HG03108 (cell line): ENCODE measurements at regions not wholly inside any gene's neighbourhood (a gene's known extent, or its start where the extent isn't known, plus 50 kb on each side); places are given as distances from the start of the nearest gene placed in this dataset.
"Not testable (repeated sequence)": the region's sequence is repeated elsewhere in the genome, so short reads cannot be mapped to it uniquely, and the experiment has no call there.

ENCODE experiments used
- ATAC-seq: cut with Tn5 transposase; IDR thresholded peaks from one replicate; pipeline ENCODE4 v1.9.1; 2021; ENCODE audit warnings: moderate library complexity; ENCODE audit not compliant: unreplicated experiment

DNA sequence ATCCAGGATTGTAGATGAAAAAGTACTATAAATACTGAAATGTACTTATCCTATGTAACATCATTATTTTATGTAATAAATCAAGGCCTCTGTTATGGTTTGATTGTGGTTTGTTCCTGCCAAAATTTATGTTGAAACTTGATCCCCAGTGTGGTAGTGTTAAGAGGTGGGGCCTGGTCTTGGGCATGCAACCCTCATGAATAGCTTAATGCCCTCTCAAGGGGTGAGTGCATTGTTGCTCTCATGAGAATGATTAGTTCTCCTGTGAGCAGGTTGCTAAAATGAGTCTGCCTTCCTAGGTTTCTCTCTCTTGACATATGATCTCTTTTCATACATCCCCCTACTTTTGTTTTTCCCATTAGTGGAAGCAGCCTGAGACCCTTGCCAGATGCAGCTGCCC, 915.4 kb downstream of the TSN start:
- ATAC-seq = no peak

GRCh38 chr2:122680662-122681061, 925.2 kb downstream of the TSN start:
- ATAC-seq = no peak

DNA sequence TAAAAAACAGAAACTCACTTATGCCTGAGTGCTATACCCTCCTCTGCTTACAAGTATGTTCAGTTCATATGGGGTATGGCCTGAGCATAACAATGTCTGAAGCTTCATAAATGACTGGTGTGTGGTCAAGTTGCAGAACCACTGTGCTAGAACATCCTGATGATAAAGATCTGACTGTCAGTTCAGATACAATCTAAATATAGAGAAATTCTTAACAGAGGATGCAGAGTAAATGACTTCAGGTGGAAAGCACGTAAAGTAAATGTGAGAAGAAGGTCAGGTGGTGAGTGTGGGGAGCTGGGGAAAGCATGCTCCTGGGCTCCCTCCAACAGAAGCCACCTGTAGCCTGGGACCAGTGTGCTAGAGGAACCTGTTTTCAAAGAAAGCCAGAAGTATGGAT, 926.2 kb downstream of the TSN start:
- no peak for ATAC-seq

- ATAC-seq = no peak
These were observed 926.9 kb downstream of the TSN start for GRCh38 chr2:122682356-122682755.

GRCh38 chr2:122683018-122683417, 927.6 kb downstream of the TSN start:
- ATAC-seq = no peak

DNA sequence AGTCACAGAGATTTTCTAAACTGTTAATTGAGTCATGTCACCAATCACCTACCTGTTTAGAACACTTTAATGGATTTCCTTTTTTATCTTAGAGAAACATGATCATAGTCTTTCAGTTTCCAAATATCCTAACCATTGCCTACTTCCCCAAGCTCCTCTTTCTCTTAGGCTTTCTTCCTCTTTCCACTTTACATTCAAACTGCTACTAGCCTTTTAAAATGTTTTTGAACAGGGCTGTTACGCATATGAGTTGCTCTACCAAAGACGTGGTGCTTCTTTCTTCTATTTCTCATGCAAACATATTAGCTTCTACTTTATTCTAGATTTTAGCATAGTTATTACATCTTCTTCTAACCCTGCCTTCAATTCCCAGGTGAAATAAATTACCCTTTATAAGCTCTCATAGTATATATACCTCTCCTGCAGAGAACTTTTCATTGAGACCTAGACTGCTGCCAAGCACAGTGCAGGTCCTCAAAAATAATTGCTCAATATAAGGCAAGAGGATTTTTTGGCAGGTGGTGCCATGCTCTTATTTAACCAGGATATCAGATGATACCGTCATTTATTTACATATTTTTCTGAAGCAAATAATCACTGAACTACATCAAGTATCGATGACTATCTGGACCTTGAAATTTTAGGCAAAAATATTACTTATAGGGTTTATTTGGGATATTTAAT, 937.1 kb downstream of the TSN start:
- no peak for ATAC-seq

DNA sequence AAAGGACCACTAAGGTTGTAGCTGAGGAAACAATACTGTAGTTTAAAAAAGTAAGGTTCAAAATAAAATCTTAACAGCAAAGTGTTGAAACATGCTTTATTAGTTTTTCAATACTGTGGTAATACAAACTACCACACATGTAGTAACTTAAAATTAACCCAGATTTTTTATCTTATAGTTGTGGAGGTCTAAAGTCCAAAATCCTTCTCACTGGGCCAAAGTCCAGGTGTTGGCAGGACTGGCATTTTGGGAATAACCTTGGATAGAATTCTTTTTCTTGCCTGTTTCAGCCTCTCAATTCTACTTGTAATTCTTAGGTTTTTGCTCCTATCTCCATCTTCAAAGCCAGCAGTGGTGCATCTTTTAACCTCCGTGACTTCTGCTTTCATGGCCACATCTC, 942.0 kb downstream of the TSN start:
- no peak for ATAC-seq

- ATAC-seq = no peak
These were observed 948.2 kb downstream of the TSN start for GRCh38 chr2:122703676-122704075.

GRCh38 chr2:122704109-122704563, 948.7 kb downstream of the TSN start:
- ATAC-seq = no peak

- ATAC-seq = no peak
These were observed 950.3 kb downstream of the TSN start for GRCh38 chr2:122705746-122706145.

DNA sequence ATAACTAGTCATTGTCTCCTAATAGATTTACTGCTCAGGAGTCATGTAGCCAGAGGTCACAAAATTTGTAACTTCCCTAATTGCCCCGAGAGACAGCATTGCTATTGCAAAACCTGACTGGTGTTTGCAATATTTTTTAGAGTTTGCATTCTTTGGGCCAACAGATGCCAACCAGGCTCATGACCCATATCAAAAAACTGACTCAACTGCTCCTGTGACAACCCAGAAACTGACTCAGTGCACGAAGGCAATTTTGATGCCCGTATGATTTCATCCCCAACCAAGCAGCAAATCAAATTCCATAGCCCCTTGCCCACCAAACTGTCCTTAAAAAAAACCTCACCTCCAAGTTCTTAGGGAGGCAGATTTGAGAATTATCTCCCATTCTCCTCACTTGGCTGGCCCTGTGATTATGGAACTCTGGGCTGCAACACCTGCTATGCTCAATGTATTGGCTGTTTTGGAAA, 951.3 kb downstream of the TSN start:
- no peak for ATAC-seq

DNA sequence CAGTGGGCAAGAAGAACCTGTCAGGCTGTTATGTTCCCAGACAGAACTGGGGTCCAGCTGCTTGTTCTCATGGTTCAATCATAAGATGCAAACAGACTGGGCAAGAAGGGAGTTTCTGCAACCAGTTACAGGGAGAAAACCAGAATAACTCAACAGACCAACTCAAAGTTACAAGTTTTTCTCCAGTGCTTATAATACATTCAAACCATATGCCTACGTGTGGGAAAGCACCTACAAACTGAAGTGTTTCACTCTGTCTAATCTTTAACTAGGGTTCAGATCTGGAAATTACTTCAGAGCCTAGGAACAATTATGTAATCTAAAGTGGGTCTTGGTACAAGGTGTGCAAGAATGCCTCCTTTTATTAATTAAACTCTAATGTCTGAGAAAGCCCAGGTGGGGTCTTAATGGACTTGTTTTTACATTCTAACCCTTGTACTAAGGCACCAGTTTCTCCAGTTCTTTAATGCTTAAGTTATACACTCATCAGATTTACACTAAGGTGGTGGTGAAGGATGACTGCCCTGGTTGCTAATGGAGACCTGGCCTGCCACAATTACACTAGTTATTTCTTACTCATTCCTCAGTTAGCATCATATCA, 951.9 kb downstream of the TSN start:
- no peak for ATAC-seq

DNA sequence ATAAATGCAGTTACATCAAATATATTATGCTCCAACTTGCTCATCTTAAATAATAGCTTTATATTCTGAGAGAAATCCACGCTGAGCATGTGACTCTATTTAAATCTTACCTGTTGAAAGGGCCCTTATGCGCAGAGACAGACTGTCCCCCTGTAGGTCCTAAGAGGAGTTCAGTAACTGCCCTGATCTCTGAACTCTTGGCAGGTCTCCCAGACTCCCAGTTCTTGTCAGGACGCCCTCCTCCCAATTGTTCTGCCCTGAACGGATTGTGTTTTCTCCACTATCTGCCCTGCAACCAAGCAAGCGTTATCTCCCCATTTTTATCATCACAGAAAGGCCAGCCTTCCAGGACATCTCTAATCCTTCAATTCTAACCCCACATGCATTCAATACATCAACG, 954.6 kb downstream of the TSN start:
- no peak for ATAC-seq

DNA sequence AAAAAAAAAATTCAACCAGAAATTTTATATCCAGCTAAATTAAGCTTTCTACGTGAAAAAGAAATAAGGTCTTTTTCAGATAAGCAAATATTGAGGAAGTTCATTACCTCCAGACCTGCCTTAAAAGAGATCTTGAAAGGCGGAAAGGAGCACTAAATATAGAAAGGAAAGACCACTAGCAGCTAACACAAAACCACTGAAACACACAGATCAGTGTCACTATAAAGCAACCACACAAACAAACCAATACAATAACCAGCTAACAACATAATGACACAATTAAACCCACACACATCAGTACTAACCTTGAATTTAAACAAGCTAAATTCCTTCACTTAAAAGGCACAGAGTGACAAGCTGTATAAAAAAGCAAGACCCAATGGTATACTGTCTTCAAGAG, 958.3 kb downstream of the TSN start:
- ATAC-seq = no peak

DNA sequence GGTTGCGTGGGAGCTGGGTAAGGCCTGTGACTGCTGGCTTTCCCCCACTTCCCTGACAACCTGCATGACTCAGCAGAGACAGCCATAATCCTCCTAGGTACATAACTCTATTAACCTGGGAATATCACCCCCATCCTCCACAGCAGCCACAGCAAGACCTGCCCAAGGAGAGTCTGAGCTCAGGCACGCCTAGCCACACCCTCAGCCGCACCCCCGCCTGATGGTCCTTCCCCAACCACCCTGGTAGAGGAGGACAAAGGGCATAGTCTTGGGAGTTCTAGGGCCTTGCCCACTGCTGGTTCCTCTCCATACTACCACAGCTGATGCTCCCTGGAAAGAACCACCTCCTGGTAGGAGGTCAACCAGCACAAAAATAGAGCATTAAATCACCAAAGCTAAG, 965.4 kb downstream of the TSN start:
- not testable (repeated sequence) for ATAC-seq

GRCh38 chr2:122734766-122735424, 979.4 kb downstream of the TSN start:
- ATAC-seq = no peak

- no peak for ATAC-seq
These were observed 980.8 kb downstream of the TSN start for GRCh38 chr2:122736279-122736678.

- peak; percentile 56 for ATAC-seq
These were observed 982.1 kb downstream of the TSN start for GRCh38 chr2:122737429-122738077.

GRCh38 chr2:122739732-122740593, 984.5 kb downstream of the TSN start:
- ATAC-seq = no peak

GRCh38 chr2:122740594-122740948, 985.1 kb downstream of the TSN start:
- no peak for ATAC-seq

DNA sequence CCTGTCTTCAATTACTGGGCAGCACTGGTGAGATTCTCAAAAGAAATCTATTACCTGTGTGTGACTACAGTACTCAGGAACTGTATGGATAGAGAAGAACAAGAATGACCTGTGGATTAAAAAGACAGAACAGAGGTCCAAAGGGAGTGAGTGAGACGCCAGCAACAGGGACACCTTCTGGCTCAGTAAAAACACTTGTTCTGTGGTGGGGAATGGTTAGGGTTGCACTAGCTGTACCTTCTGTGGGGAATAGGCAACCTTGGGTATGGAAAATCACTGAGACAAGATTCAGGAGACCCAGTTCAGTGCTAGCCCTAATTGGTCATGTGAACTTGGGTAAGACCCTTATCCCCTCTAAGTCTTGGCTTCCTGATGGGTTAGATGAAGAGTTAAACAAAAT, 986.0 kb downstream of the TSN start:
- ATAC-seq = no peak
